IMR-90 (cell line): ENCODE measurements at regions not wholly inside any gene's neighbourhood (a gene's known extent, or its start where the extent isn't known, plus 50 kb on each side); places are given as distances from the start of the nearest gene placed in this dataset.

ENCODE experiments used
- ATAC-seq: fragments of 200-7000 bp; cut with Tn5 transposase; 2 replicates; pipeline ENCODE4 v1.9.1; 2020; ENCODE audit warnings: low read depth, mild to moderate bottlenecking, moderate library complexity
- BruUV-seq: library from RNA; stranded (reverse); fragments of 400-500 nt; replicated peaks from 2 replicates; lab custom pipeline; 2021; lab: Mats Ljungman, UMichigan
- CTCF ChIA-PET: fragments of 300-600 bp; formaldehyde crosslinking; extraction: SDS; loops from one replicate; lab custom pipeline; 2021; ENCODE audit warnings: antibody characterized with exemption; lab: Yijun Ruan, JAX
- POLR2A ChIA-PET: fragments of 300-600 bp; sonication (Branson Sonifier 250); formaldehyde crosslinking; loops from one replicate; lab custom pipeline; 2022; ENCODE audit warnings: antibody characterized with exemption; ENCODE audit not compliant: unreplicated experiment; lab: Charles Lee
- DNase-seq: peaks from one replicate; pipeline ENCODE4 v3.0.0; 2013
- H2AFZ ChIP-seq: replicated peaks from 2 replicates; pipeline ENCODE3; 2013; ENCODE audit warnings: low read length, mild to moderate bottlenecking; ENCODE audit not compliant: poor library complexity
- H2AK5ac ChIP-seq: 2 replicates; pipeline ENCODE4 v1.6.1; 2013; ENCODE audit warnings: low read depth, low read length, inconsistent platforms
- H2AK9ac ChIP-seq: replicated peaks from 2 replicates; pipeline ENCODE3; 2013; ENCODE audit warnings: mild to moderate bottlenecking, low read depth, low read length, moderate library complexity; ENCODE audit not compliant: poor library complexity
- H2BK120ac ChIP-seq: 2 replicates; pipeline ENCODE4 v1.6.1; 2013; ENCODE audit warnings: low read depth, low read length, inconsistent platforms
- H2BK15ac ChIP-seq: 3 replicates; pipeline ENCODE4 v1.6.1; 2013; ENCODE audit warnings: low read depth, low read length, inconsistent platforms
- H2BK20ac ChIP-seq: 2 replicates; pipeline ENCODE4 v1.6.1; 2013; ENCODE audit warnings: low read depth, mild to moderate bottlenecking, inconsistent platforms, low read length, moderate library complexity
- H2BK5ac ChIP-seq: 2 replicates; pipeline ENCODE4 v1.6.1; 2013; ENCODE audit warnings: mild to moderate bottlenecking, low read depth, low read length, inconsistent platforms; ENCODE audit not compliant: poor library complexity, severe bottlenecking
- H3K14ac ChIP-seq: replicated peaks from 2 replicates; pipeline ENCODE4 v1.6.1; 2013; ENCODE audit warnings: low read depth, low read length, inconsistent platforms
- H3K18ac ChIP-seq: 2 replicates; pipeline ENCODE4 v1.6.1; 2013; ENCODE audit warnings: low read depth, low read length, control low read depth
- H3K23ac ChIP-seq: 2 replicates; pipeline ENCODE4 v1.6.1; 2013; ENCODE audit warnings: low read depth, low read length, inconsistent platforms
- H3K27ac ChIP-seq: 2 replicates; pipeline ENCODE4 v1.5.1; 2013; ENCODE audit warnings: mild to moderate bottlenecking, control low read depth, low read length; ENCODE audit not compliant: insufficient read depth
- H3K27me3 ChIP-seq: 2 replicates; pipeline ENCODE4 v1.6.1; 2013; ENCODE audit warnings: low read length; ENCODE audit not compliant: control insufficient read depth, insufficient read depth
- H3K36me3 ChIP-seq: 2 replicates; pipeline ENCODE4 v1.6.1; 2013; ENCODE audit warnings: low read length, mixed read lengths; ENCODE audit not compliant: control insufficient read depth, insufficient read depth
- H3K4ac ChIP-seq: 2 replicates; pipeline ENCODE4 v1.6.1; 2013; ENCODE audit warnings: low read depth, low read length, inconsistent platforms
- H3K4me1 ChIP-seq: 2 replicates; pipeline ENCODE4 v1.6.1; 2013; ENCODE audit warnings: low read length, mixed read lengths; ENCODE audit not compliant: control insufficient read depth, insufficient read depth
- H3K4me2 ChIP-seq: 2 replicates; pipeline ENCODE4 v1.6.1; 2013; ENCODE audit warnings: low read depth, mild to moderate bottlenecking, control low read depth, low read length, moderate library complexity
- H3K4me3 ChIP-seq: 2 replicates; pipeline ENCODE4 v1.5.1; 2013; ENCODE audit warnings: low read depth, mild to moderate bottlenecking, control low read depth, low read length, moderate library complexity; ENCODE audit not compliant: insufficient read depth
- H3K56ac ChIP-seq: 2 replicates; pipeline ENCODE4 v1.6.1; 2013; ENCODE audit warnings: low read length, inconsistent platforms; ENCODE audit not compliant: insufficient read depth; ENCODE audit errors: extremely low read depth
- H3K79me1 ChIP-seq, 2 experiments: 2 replicates each; pipeline ENCODE4 v1.6.1; 2013; ENCODE audit warnings: low read length in 2 of 2, inconsistent platforms in 1 of 2, low read depth in 1 of 2
- H3K9ac ChIP-seq: 2 replicates; pipeline ENCODE4 v1.6.1; 2013; ENCODE audit warnings: low read depth, low read length, control low read depth
- H3K9me1 ChIP-seq: 2 replicates; pipeline ENCODE4 v1.6.1; 2013; ENCODE audit warnings: low read length, inconsistent platforms; ENCODE audit not compliant: insufficient read depth
- H3K9me3 ChIP-seq: 2 replicates; pipeline ENCODE4 v1.6.1; 2013; ENCODE audit warnings: low read length; ENCODE audit not compliant: control insufficient read depth, insufficient read depth
- H4K20me1 ChIP-seq: 2 replicates; pipeline ENCODE4 v1.6.1; 2013; ENCODE audit warnings: low read length, inconsistent platforms; ENCODE audit not compliant: insufficient read depth
- H4K5ac ChIP-seq: 2 replicates; pipeline ENCODE4 v1.6.1; 2013; ENCODE audit warnings: mild to moderate bottlenecking, low read depth, low read length, control low read depth
- H4K8ac ChIP-seq, 2 experiments: 2 replicates each; pipeline ENCODE4 v1.6.1; 2013; ENCODE audit warnings: low read depth in 2 of 2, low read length in 2 of 2, control low read depth in 1 of 2, inconsistent platforms in 1 of 2
- H4K91ac ChIP-seq: 2 replicates; pipeline ENCODE4 v1.6.1; 2013; ENCODE audit warnings: low read depth, low read length, inconsistent platforms; ENCODE audit not compliant: insufficient read depth
- BHLHE40 ChIP-seq: fragments of 150-350 bp; IDR thresholded peaks from 2 replicates; pipeline ENCODE4 v1.6.1; 2016; ENCODE audit warnings: mild to moderate bottlenecking, low read depth, low read length
- CEBPB ChIP-seq: IDR thresholded peaks from 2 replicates; pipeline ENCODE4 v1.6.1; 2012; ENCODE audit warnings: low read depth, low read length, improper control_type of control experiment
- CHD1 ChIP-seq: IDR thresholded peaks from 2 replicates; pipeline ENCODE4 v1.6.1; 2012; ENCODE audit warnings: low read depth, low read length, improper control_type of control experiment
- CTCF ChIP-seq: conservative IDR thresholded peaks from 2 replicates; pipeline ENCODE4 v1.5.1; 2012; ENCODE audit warnings: mild to moderate bottlenecking, low read depth, low read length, improper control_type of control experiment
- ELK1 ChIP-seq: fragments of 150-350 bp; IDR thresholded peaks from 2 replicates; pipeline ENCODE4 v1.6.1; 2016; ENCODE audit warnings: low read depth, mild to moderate bottlenecking, low read length, moderate library complexity, borderline replicate concordance
- FOS ChIP-seq: fragments of 150-350 bp; IDR thresholded peaks from 2 replicates; pipeline ENCODE4 v1.6.1; 2016; ENCODE audit warnings: low read depth, low read length
- MAFK ChIP-seq: IDR thresholded peaks from 2 replicates; pipeline ENCODE4 v1.6.1; 2012; ENCODE audit warnings: low read depth, low read length, improper control_type of control experiment
- MAZ ChIP-seq: IDR thresholded peaks from 2 replicates; pipeline ENCODE4 v1.6.1; 2012; ENCODE audit warnings: low read depth, mild to moderate bottlenecking, low read length, improper control_type of control experiment, moderate library complexity, borderline replicate concordance
- NFE2L2 ChIP-seq: fragments of 150-350 bp; IDR thresholded peaks from 2 replicates; pipeline ENCODE4 v1.6.1; 2016; ENCODE audit warnings: low read depth, mild to moderate bottlenecking, low read length
- POLR2A ChIP-seq: IDR thresholded peaks from 2 replicates; pipeline ENCODE4 v1.6.1; 2012; ENCODE audit warnings: mild to moderate bottlenecking, low read depth, low read length
- RAD21 ChIP-seq: IDR thresholded peaks from 2 replicates; pipeline ENCODE4 v1.6.1; 2012; ENCODE audit warnings: low read length, improper control_type of control experiment
- RCOR1 ChIP-seq: IDR thresholded peaks from 2 replicates; pipeline ENCODE4 v1.6.1; 2012; ENCODE audit warnings: mild to moderate bottlenecking, low read length, improper control_type of control experiment; ENCODE audit not compliant: insufficient replicate concordance
- RFX5 ChIP-seq: IDR thresholded peaks from 2 replicates; pipeline ENCODE4 v1.8.0; 2012; ENCODE audit warnings: low read depth, mild to moderate bottlenecking, low read length, moderate library complexity
- SMC3 ChIP-seq: fragments of 150-350 bp; IDR thresholded peaks from 2 replicates; pipeline ENCODE4 v1.6.1; 2016; ENCODE audit warnings: low read depth, mild to moderate bottlenecking, antibody characterized with exemption, low read length, moderate library complexity
- USF2 ChIP-seq: fragments of 150-350 bp; IDR thresholded peaks from 2 replicates; pipeline ENCODE4 v1.6.1; 2017; ENCODE audit warnings: mild to moderate bottlenecking, antibody characterized with exemption, low read length, low read depth
- WGBS, 2 experiments: methylation state at CpG; one replicate each; pipeline versions ENCODE4 v1.1.5 to v1.1.7; 2013; ENCODE audit warnings: missing lambda C conversion rate in 2 of 2; ENCODE audit not compliant: insufficient read length in 1 of 2; ENCODE audit errors: extremely low coverage in 2 of 2; 5-methylcytosine and 5-hydroxymethylcytosine counted together
- dilution Hi-C: fragments of 300-500 bp; cut with HindIII; formaldehyde crosslinking; loops from one replicate; pipeline ENCODE4 v1.14.3; 2018; ENCODE audit warnings: low sequenced_read_pairs; ENCODE audit not compliant: unreplicated experiment
- in situ Hi-C: fragments of 300-500 bp; cut with MboI; formaldehyde crosslinking; loops from 3 replicates; pipeline ENCODE4 v1.14.3; 2019; ENCODE audit warnings: low sequenced_read_pairs, inconsistent platforms, mixed read lengths
- intact Hi-C: fragments of 100-400 bp; cut with micrococcal nuclease; formaldehyde crosslinking; loops from 2 replicates; pipeline ENCODE4 v1.10.0; 2022

GRCh38 chr2:220276741-220277444 lies 649.5 kb downstream of the SLC4A3 start:
- peak overlapping the region; percentile 84 for H3K27ac ChIP-seq
- peak; percentile 25 for ATAC-seq
- peak overlapping the region; percentile 80 for H3K18ac ChIP-seq
- DNase-seq: peak; percentile 49
- peak overlapping the region; percentile 81 for H3K4ac ChIP-seq
- H2AFZ ChIP-seq: no peak overlapping the region
- H4K5ac ChIP-seq: peak overlapping the region; percentile 77; the same call in 1 of the 2 replicates
- peak overlapping the region; percentile 100 for H2BK5ac ChIP-seq
- CTCF ChIA-PET: no interaction called here
- no peaks in the 10 kb centered on the region for H3K9me3 ChIP-seq
- intact Hi-C loops (loop anchor here (5.0 to 10.0 kb wide), 3 partner anchors 50 to 1298 kb away; partner anchors contain the start of gene EPHA4), dilution Hi-C loops (no loop called here), in situ Hi-C loops (no loop called here)
- peaks cover 23% of the 10 kb centered on the region for H3K4me1 ChIP-seq
- H2BK20ac ChIP-seq: peak overlapping the region; percentile 75
- BruUV-seq: no TSS peak
- no peaks in the 10 kb centered on the region for H3K36me3 ChIP-seq
- H4K91ac ChIP-seq: peak overlapping the region; percentile 76
- H4K20me1 ChIP-seq: no peaks in the 10 kb centered on the region
- H2BK15ac ChIP-seq: peak overlapping the region; percentile 51; the same call in 1 of the 3 replicates
- POLR2A ChIA-PET: no interaction called here
- H3K4me3 ChIP-seq: no peak overlapping the region
- WGBS, 2 experiments: no CpG with 5 or more reads among the region's 2 CpGs
- H3K27me3 ChIP-seq: no peaks in the 10 kb centered on the region
- no peak overlapping the region for H2AK9ac ChIP-seq
- no peaks in the 10 kb centered on the region for H3K79me1 ChIP-seq
- peak overlapping the region; percentile 15 for H3K23ac ChIP-seq
- H4K8ac ChIP-seq: peak overlapping the region; percentile 53 to 79
- H3K4me2 ChIP-seq: peak overlapping the region; percentile 12; the same call in 1 of the 2 replicates
- peak overlapping the region; percentile 75 for H2BK120ac ChIP-seq
- peak overlapping the region; percentile 58 for H3K9ac ChIP-seq
- H3K56ac ChIP-seq: peak overlapping the region; percentile 73
- H3K9me1 ChIP-seq: peaks cover 2% of the 10 kb centered on the region
- H3K14ac ChIP-seq: peak overlapping the region; percentile 39
- H2AK5ac ChIP-seq: no peak overlapping the region
- TF ChIP-seq RAD21: no peak
- TF ChIP-seq FOS: no peak
- no peak for TF ChIP-seq SMC3
- no peak for TF ChIP-seq CTCF
- no peak for TF ChIP-seq MAFK
- no peak for TF ChIP-seq NFE2L2
- no peak for TF ChIP-seq USF2
- TF ChIP-seq ELK1: no peak
- no peak for TF ChIP-seq BHLHE40
- TF ChIP-seq CEBPB: no peak
- no peak for TF ChIP-seq CHD1
- TF ChIP-seq RFX5: no peak
- no peak for TF ChIP-seq POLR2A
- no peak for TF ChIP-seq MAZ
- no peak for TF ChIP-seq RCOR1
